T47D (cell line): ENCODE measurements at regions not wholly inside any gene's neighbourhood (a gene's known extent, or its start where the extent isn't known, plus 50 kb on each side); places are given as distances from the start of the nearest gene placed in this dataset.

Source experiments
- DNase-seq, 2 experiments: peaks; one replicate each; pipeline versions ENCODE4 v3.0.0 to v3.0.0-alpha.2; 2011 to 2012; ENCODE audit warnings: low read depth in 1 of 2, low spot score in 1 of 2
- JUND ChIP-seq: IDR thresholded peaks from 2 replicates; pipeline ENCODE4 v1.6.1; 2012; ENCODE audit warnings: low read depth
- in situ Hi-C: cut with HindIII; loops from 2 replicates; pipeline ENCODE4 v1.10.0; 2016; ENCODE audit warnings: low sequenced_read_pairs, low pct_unique_long_range_greater_than_20kb

DNA sequence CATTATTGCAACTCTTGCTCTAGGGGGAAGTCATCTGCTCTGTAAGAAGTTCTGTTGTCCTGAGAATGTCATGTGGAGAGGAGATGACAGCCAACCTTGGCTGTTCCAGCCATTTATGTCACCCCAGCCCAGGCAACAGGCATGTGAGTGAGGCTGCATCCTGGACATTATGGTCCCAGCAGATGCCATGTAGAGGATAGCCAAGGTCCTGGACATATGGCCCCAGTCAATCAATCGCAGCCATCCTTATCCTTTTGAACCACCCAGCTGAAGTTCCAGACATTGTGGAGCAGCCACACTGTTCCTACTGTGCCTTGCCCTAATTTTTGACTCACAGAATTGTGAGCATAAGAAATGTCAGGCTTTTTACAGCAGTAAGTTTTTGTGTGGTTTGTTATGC lies 84.9 kb downstream of the AVPR1A start:
- DNase-seq, result no peak
- in situ Hi-C loops, result no loop called here
- TF ChIP-seq JUND, result no peak

- TF ChIP-seq JUND, result no peak
- no peak for DNase-seq
- in situ Hi-C loops, result no loop called here
Observed at GRCh38 chr12:63064080-63064479, 86.9 kb downstream of the AVPR1A start.

GRCh38 chr12:63056649-63057048 lies 94.4 kb downstream of the AVPR1A start:
- in situ Hi-C loops, result no loop called here
- TF ChIP-seq JUND, result no peak
- DNase-seq, result no peak

GRCh38 chr12:63052696-63053095 lies 98.3 kb downstream of the AVPR1A start:
- DNase-seq, result no peak
- in situ Hi-C loops, result no loop called here
- TF ChIP-seq JUND, result no peak

GRCh38 chr12:63047146-63047545 lies 103.9 kb downstream of the AVPR1A start:
- in situ Hi-C loops, result no loop called here
- no peak for TF ChIP-seq JUND
- peak in 1 of 2 experiments; percentile 38 for DNase-seq

GRCh38 chr12:63045020-63045860 lies 105.8 kb downstream of the AVPR1A start:
- DNase-seq, result no peak
- no peak for TF ChIP-seq JUND
- in situ Hi-C loops, result no loop called here

- in situ Hi-C loops, result no loop called here
- no peak for DNase-seq
- no peak for TF ChIP-seq JUND
Observed at GRCh38 chr12:63042646-63043045, 107.7 kb upstream of the PPM1H start.

- TF ChIP-seq JUND, result no peak
- DNase-seq, result no peak
- in situ Hi-C loops, result no loop called here
Observed at GRCh38 chr12:63041601-63042000, 106.7 kb upstream of the PPM1H start.

GRCh38 chr12:63040526-63041220 lies 105.7 kb upstream of the PPM1H start:
- DNase-seq, result no peak
- TF ChIP-seq JUND, result no peak
- in situ Hi-C loops, result no loop called here

- in situ Hi-C loops, result no loop called here
- no peak for TF ChIP-seq JUND
Observed at GRCh38 chr12:63038713-63039100, 103.8 kb upstream of the PPM1H start.

GRCh38 chr12:63037746-63038712 lies 103.1 kb upstream of the PPM1H start:
- TF ChIP-seq JUND, result no peak; the same call in 1 of the 2 replicates
- no peak for DNase-seq
- in situ Hi-C loops, result no loop called here

More at GRCh38 chr12:63038713-63039100, 103.8 kb upstream of the PPM1H start:
- DNase-seq, result no peak

GRCh38 chr12:63036974-63037335 lies 102.0 kb upstream of the PPM1H start:
- TF ChIP-seq JUND, result no peak
- in situ Hi-C loops, result no loop called here
- DNase-seq, result no peak
